Activated CD8-positive, alpha-beta memory T cell treated with anti-CD3 and anti-CD28 coated beads, Interleukin-2, amount 50 U/mL, for 1 hour (primary cell): ENCODE measurements at regions not wholly inside any gene's neighbourhood (a gene's known extent, or its start where the extent isn't known, plus 50 kb on each side); places are given as distances from the start of the nearest gene placed in this dataset.

Source experiments
- DNase-seq: peaks from one replicate; pipeline ENCODE4 v3.0.0-alpha.2; 2020; ENCODE audit errors: extremely low read depth

DNA sequence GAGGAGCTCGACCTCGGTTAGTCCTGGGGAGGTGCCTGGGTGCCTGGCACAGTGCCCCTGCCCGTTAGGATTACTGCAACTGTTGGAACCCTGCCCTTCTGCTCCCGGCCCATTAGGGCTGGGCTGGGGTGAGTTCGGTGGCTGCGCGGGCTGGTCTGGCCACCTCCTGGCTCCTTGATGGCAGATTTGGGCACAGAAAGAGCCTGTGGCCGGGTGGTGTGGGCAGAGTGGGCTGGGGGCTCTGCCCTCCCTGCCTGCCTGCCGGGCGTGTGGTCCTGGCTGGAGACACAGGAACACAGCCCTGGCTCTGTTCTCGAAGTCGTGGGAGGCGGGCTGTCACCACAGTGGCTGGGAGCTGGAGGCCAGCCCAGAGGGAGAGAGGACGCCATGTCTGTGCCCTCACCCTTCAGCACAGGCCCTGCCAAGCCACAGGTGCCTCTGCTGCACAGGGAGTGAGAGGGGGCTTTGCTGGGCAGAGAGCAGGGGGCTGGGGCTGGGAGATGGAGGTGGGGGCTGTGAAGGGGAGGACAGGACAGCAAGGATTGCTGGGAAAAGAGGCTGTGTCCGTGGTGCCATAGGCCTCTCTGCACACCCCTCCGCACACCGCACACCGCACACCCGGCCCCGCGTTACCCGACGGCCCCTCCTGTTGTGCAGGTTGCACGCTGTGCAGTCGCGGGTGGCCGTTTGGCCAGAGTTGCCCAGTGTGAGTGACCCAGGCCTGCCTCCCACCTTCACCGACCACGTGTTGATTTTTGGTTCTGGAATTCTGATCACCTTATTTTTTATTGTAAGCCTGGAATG lies 236.6 kb upstream of the GSE1 start:
- no peak for DNase-seq

- DNase-seq, result no peak
Observed at GRCh38 chr16:85377388-85378144, 235.6 kb upstream of the GSE1 start.

GRCh38 chr16:85378145-85379040 lies 234.7 kb upstream of the GSE1 start:
- no peak for DNase-seq

GRCh38 chr16:85379041-85380001 lies 233.8 kb upstream of the GSE1 start:
- DNase-seq, result no peak

DNA sequence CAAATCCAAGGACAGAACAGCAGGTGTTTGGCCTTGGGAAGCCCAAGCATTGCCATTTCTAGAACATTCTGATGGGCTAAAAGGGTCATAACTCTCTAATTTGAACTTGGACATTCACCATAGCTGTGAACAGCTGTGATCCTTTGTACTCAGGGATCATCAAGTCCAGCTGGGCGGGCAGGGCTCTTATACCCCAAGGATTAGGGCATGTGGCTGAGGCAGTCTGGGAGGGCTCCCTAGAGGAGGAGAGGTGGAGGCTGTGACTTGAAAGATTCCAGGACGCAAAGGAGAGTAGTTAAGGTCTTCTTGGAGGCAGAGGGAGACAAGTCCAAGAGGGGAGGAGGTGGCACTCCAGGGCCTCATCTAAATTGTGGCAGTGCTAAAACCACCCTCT lies 233.1 kb upstream of the GSE1 start:
- no peak for DNase-seq

DNA sequence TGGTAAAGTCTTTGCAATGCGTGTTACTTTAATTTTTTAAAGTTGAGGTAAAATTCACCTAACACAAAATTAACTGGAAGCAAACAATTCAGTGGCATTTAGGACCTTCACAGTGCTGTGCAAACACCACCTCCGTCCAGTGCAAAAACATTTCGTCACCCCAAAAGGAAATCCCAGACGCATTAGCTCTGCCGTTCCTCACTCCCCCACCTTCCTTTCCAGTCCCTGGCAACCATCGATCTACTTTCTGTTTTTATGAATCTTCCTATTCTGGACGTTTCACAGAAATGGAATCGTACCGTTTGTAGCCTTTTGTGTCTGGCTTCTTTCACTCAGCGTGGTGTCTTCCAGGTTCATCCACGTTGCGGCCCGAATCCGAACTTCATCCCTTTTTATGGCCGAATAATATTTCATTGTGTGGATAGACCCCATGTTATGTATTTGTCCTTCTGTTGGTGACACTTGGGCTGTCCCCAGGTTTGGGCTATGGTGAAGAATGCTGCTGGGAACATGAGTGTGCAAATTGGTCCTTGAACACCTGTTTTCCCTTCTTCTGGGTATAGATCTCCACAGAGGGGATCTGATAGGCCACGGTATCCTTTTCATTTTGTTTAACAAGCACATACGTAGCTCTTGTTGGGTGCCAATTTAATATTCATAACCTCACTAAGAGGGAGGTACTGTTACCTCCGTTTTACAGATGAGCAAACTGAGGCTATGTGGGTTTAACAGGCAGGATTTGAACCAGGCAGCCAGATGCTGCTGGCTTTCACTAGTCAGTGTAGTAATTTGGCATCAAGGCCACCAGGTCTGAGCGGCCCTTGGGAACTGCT lies 232.0 kb upstream of the GSE1 start:
- DNase-seq, result no peak

GRCh38 chr16:85381738-85382592 lies 231.2 kb upstream of the GSE1 start:
- DNase-seq, result no peak

GRCh38 chr16:85382717-85383118 lies 230.4 kb upstream of the GSE1 start:
- no peak for DNase-seq

- DNase-seq, result no peak
Observed at GRCh38 chr16:85383836-85384832, 229.0 kb upstream of the GSE1 start.

DNA sequence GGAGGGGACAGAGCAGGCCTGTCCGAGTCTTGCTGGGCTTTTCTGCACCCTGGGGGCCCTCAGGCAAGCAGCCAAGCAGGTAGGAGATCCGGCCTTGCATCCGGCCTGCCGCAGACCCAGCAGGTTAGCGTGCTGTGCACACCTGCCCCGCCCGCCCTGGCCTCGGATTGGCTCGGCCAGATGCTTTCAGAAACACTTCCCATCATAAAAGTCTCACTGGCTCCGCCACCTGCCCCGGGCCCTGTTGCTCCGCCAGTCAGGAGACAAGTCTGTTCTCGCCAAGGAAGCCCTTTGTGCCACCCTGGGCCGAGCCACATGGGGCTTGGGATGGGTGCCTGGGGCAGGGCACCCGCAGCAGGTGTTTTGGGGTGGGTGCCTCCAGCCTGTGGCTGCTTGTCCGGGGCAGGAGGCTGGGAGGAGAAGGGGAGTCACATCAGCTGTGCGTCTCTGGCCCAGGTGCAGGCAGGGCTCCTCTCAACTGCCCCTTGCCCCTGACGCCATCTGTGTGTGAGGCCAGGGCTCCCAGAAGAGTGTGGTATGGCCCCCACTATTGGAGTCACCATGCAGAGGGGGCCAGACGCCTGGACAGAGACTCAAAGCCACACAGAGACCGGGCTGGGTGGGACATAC lies 228.2 kb upstream of the GSE1 start:
- no peak for DNase-seq

GRCh38 chr16:85385463-85386331 lies 227.4 kb upstream of the GSE1 start:
- no peak for DNase-seq

DNA sequence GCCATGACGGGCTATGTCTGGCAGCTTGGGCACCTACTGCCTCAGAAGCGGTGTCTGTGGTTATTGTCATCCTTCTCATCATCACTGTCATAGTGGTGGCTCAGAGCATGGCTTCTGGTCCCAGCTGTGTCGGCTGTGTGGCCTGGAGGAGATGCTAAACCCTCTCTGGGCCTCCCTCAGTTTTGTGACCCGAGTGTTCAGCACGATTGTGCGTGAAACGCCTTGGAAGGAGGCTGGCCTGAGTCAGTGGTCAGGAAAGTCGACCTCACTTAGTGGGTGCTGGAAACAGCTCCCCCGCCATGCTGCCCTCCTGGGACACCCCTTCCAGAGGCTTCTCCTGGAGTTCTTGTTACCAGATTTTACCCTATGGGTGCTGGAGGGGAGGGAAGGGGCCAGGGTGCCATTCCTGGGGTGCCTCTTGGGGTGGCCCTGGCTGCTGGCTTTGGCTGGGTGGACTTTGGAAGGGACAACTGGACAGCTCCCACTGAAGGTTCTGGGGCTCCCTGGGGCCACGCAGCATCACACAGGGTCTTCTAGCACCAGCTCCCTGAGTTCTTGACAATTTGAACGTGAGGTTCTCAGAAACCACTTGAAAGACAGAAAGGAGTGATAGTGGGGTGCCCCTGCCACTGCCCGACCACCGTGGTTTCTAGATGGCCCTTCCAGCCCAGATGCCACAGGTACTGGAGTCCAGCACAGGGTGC lies 226.5 kb upstream of the GSE1 start:
- no peak for DNase-seq

- DNase-seq, result no peak
Observed at GRCh38 chr16:85387171-85387507, 226.0 kb upstream of the GSE1 start.

DNA sequence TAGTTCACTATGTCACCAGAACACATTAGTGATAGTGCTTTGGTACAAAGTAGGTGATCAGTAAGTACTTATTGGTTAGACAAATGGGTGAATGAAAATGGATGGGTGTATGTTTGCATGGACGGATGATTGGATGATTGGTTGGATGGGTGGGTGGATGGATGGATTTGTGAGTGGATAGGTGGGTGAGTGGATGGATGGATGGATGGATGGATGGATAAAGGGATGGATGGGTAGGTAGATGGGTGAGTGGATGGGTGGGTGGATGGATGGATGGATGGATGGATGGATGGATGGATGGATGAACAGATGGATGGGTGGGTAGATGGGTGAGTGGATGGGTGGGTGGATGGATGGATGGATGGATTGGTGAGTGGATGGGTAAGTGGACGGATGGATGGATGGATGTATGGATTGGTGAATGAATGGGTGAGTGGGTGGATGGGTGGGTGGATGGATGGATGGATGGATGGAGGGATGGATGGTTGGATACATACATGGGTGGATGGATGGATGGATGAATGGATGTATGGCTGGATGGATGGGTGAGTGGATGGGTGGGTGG lies 225.3 kb upstream of the GSE1 start:
- DNase-seq, result no peak

- DNase-seq, result no peak
Observed at GRCh38 chr16:85389679-85390470, 223.2 kb upstream of the GSE1 start.
